Vagina (tissue), 2 donors: ENCODE measurements at regions not wholly inside any gene's neighbourhood (a gene's known extent, or its start where the extent isn't known, plus 50 kb on each side); places are given as distances from the start of the nearest gene placed in this dataset.

Source experiments
- CTCF ChIP-seq, 3 experiments: fragments of 450-650 bp in 2 of 3; fragments of 200-600 bp in 1 of 3; sonication (generic) in 1 of 3; IDR thresholded peaks; one replicate each; pipeline ENCODE4 v1.5.1; 2017 to 2019; ENCODE audit warnings: antibody characterized with exemption in 3 of 3, mild to moderate bottlenecking in 2 of 3, moderate library complexity in 2 of 3
- POLR2A ChIP-seq, 2 donors: fragments of 450-650 bp; IDR thresholded peaks; one replicate each; pipeline ENCODE4 v1.6.1; 2017; ENCODE audit warnings: antibody characterized with exemption in 2 of 2, mild to moderate bottlenecking in 2 of 2, moderate library complexity in 2 of 2
- POLR2AphosphoS5 ChIP-seq, 2 donors: sonication (generic); formaldehyde crosslinking; IDR thresholded peaks; one replicate each; pipeline ENCODE4 v1.9.0; 2017; ENCODE audit warnings: antibody characterized with exemption in 2 of 2, mild to moderate bottlenecking in 2 of 2, low read depth in 1 of 2; ENCODE audit not compliant: insufficient read depth in 1 of 2

GRCh38 chr5:105877592-105877991, 1793.1 kb downstream of the EFNA5 start:
- TF ChIP-seq CTCF (IDR thresholded peaks at IDR 0.05): no peak
- TF ChIP-seq POLR2A (IDR thresholded peaks at IDR 0.05): no peak
- TF ChIP-seq POLR2AphosphoS5 (IDR thresholded peaks at IDR 0.05; ENCODE audit: insufficient read depth in 1 of 2, low read depth in 1 of 2): no peak
